Loucy (cell line): ENCODE measurements at regions not wholly inside any gene's neighbourhood (a gene's known extent, or its start where the extent isn't known, plus 50 kb on each side); places are given as distances from the start of the nearest gene placed in this dataset.

Source experiments
- EZH2phosphoT487 ChIP-seq: fragments of 200-600 bp; IDR thresholded peaks from 2 replicates; pipeline ENCODE4 v1.6.1; 2018; ENCODE audit warnings: antibody characterized with exemption, mild to moderate bottlenecking, moderate library complexity, borderline replicate concordance
- TF ChIP-seq, protein P1 (sequence below): fragments of 200-600 bp; sonication (generic); conservative IDR thresholded peaks from 2 replicates; pipeline ENCODE4 v1.5.1; 2014; ENCODE audit warnings: mild to moderate bottlenecking, antibody characterized with exemption, low read length

DNA sequence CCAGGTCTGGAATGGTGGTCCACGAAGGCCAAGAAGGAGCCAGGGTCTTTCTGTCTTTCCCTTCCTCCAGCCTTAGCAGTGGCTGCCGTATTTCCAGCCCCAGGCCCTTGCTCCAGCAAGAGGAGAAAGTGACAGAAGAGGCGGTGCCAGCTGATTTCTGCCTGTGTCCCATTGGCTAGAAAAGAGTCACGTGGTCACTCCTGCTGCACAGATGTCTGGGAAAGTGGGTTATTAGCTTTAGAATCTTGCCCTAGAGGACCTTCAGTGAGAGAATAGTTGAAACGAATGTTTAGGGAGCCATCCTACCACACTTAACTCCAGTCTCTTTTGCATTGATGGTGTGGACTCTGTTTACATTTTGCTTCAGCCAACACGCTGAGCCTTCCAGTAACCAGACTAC lies 99.3 kb upstream of the BCOR start:
- TF ChIP-seq, protein P1, sequence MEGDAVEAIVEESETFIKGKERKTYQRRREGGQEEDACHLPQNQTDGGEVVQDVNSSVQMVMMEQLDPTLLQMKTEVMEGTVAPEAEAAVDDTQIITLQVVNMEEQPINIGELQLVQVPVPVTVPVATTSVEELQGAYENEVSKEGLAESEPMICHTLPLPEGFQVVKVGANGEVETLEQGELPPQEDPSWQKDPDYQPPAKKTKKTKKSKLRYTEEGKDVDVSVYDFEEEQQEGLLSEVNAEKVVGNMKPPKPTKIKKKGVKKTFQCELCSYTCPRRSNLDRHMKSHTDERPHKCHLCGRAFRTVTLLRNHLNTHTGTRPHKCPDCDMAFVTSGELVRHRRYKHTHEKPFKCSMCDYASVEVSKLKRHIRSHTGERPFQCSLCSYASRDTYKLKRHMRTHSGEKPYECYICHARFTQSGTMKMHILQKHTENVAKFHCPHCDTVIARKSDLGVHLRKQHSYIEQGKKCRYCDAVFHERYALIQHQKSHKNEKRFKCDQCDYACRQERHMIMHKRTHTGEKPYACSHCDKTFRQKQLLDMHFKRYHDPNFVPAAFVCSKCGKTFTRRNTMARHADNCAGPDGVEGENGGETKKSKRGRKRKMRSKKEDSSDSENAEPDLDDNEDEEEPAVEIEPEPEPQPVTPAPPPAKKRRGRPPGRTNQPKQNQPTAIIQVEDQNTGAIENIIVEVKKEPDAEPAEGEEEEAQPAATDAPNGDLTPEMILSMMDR = no peak
- no peak for TF ChIP-seq EZH2phosphoT487
